Liver (tissue), 8 donors: ENCODE measurements at regions not wholly inside any gene's neighbourhood (a gene's known extent, or its start where the extent isn't known, plus 50 kb on each side); places are given as distances from the start of the nearest gene placed in this dataset.

ENCODE experiments used
- DNase-seq: peaks from one replicate; pipeline ENCODE4 v3.0.0-alpha.2; 2017; ENCODE audit warnings: low spot score
- H3K27ac ChIP-seq, 2 donors: one replicate each; pipeline ENCODE4 v1.7.0; 2013; ENCODE audit warnings: inconsistent platforms in 2 of 2, low read length in 2 of 2, control low read depth in 1 of 2, low read depth in 1 of 2, mild to moderate bottlenecking in 1 of 2
- H3K27me3 ChIP-seq, 4 donors: one replicate each; pipeline versions ENCODE4 v1.6.1 to v1.7.0; 2013; ENCODE audit warnings: low read length in 3 of 4, inconsistent platforms in 1 of 4, mild to moderate bottlenecking in 1 of 4, moderate library complexity in 1 of 4; ENCODE audit not compliant: control insufficient read depth in 4 of 4, insufficient read depth in 4 of 4
- H3K36me3 ChIP-seq, 4 donors: one replicate each; pipeline versions ENCODE4 v1.6.1 to v1.7.0; 2013; ENCODE audit warnings: low read length in 3 of 4, mild to moderate bottlenecking in 3 of 4, low read depth in 1 of 4, moderate library complexity in 1 of 4; ENCODE audit not compliant: control insufficient read depth in 4 of 4, insufficient read depth in 3 of 4
- H3K4me1 ChIP-seq, 4 donors: one replicate each; pipeline versions ENCODE4 v1.6.1 to v1.7.0; 2013; ENCODE audit warnings: low read length in 3 of 4, mild to moderate bottlenecking in 3 of 4, moderate library complexity in 1 of 4; ENCODE audit not compliant: control insufficient read depth in 4 of 4, insufficient read depth in 4 of 4
- H3K4me3 ChIP-seq, 3 donors: one replicate each; pipeline versions ENCODE4 v1.6.1 to v1.7.0; 2013; ENCODE audit warnings: low read length in 3 of 3, control low read depth in 1 of 3, low read depth in 1 of 3, mild to moderate bottlenecking in 1 of 3
- H3K9ac ChIP-seq, 2 donors: one replicate each; pipeline ENCODE4 v1.7.0; 2013; ENCODE audit warnings: low read length in 2 of 2, mild to moderate bottlenecking in 2 of 2, moderate library complexity in 2 of 2, control low read depth in 1 of 2, low read depth in 1 of 2
- H3K9me3 ChIP-seq, 4 donors: one replicate each; pipeline versions ENCODE4 v1.6.1 to v1.7.0; 2013; ENCODE audit warnings: low read length in 3 of 4; ENCODE audit not compliant: control insufficient read depth in 4 of 4
- EGR1 ChIP-seq, 2 donors: IDR thresholded peaks; 2 replicates each; pipeline ENCODE4 v1.6.1; 2016 to 2018; ENCODE audit warnings: antibody characterized with exemption in 2 of 2, low read depth in 2 of 2
- FOXA1 ChIP-seq: IDR thresholded peaks from 2 replicates; pipeline ENCODE4 v1.6.1; 2016; ENCODE audit warnings: antibody characterized with exemption
- FOXA2 ChIP-seq: IDR thresholded peaks from 2 replicates; pipeline ENCODE4 v1.6.1; 2016; ENCODE audit warnings: antibody characterized with exemption
- GABPA ChIP-seq, 2 donors: IDR thresholded peaks in 1 of 2; conservative IDR thresholded peaks in 1 of 2; 2 replicates each; pipeline ENCODE4 v1.6.1; 2016; ENCODE audit warnings: antibody characterized with exemption in 2 of 2, mild to moderate bottlenecking in 1 of 2, moderate library complexity in 1 of 2
- HNF4A ChIP-seq, 2 donors: conservative IDR thresholded peaks; 2 replicates each; pipeline ENCODE4 v1.6.1; 2016; ENCODE audit warnings: antibody characterized with exemption in 2 of 2, mild to moderate bottlenecking in 2 of 2
- HNF4G ChIP-seq: IDR thresholded peaks from 2 replicates; pipeline ENCODE4 v1.6.1; 2016; ENCODE audit warnings: antibody characterized with exemption
- JUND ChIP-seq, 2 donors: IDR thresholded peaks; 2 replicates each; pipeline ENCODE4 v1.6.1; 2016; ENCODE audit warnings: antibody characterized with exemption in 2 of 2
- NR2F2 ChIP-seq: IDR thresholded peaks from 2 replicates; pipeline ENCODE4 v1.6.1; 2016; ENCODE audit warnings: antibody characterized with exemption
- RAD21 ChIP-seq, 2 donors: IDR thresholded peaks; 2 replicates each; pipeline ENCODE4 v1.6.1; 2016; ENCODE audit warnings: antibody characterized with exemption in 2 of 2, mild to moderate bottlenecking in 2 of 2
- RXRA ChIP-seq, 2 donors: IDR thresholded peaks; 2 replicates each; pipeline ENCODE4 v1.6.1; 2017 to 2018; ENCODE audit warnings: antibody characterized with exemption in 2 of 2, mild to moderate bottlenecking in 1 of 2
- SP1 ChIP-seq: IDR thresholded peaks from 2 replicates; pipeline ENCODE4 v1.6.1; 2018; ENCODE audit warnings: antibody characterized with exemption, mild to moderate bottlenecking
- TAF1 ChIP-seq: conservative IDR thresholded peaks from 2 replicates; pipeline ENCODE4 v1.6.1; 2016; ENCODE audit warnings: antibody characterized with exemption, mild to moderate bottlenecking
- YY1 ChIP-seq: IDR thresholded peaks from 2 replicates; pipeline ENCODE4 v1.6.1; 2016; ENCODE audit warnings: antibody characterized with exemption, mild to moderate bottlenecking
- WGBS: extraction: QIAGEN DNeasy Blood & Tissue Kit; methylation state at CpG from one replicate; pipeline ENCODE4 v1.1.7; 2013; 5-methylcytosine and 5-hydroxymethylcytosine counted together
- TF ChIP-seq, protein P1 (sequence below): IDR thresholded peaks from 2 replicates; pipeline ENCODE4 v1.6.1; 2016; ENCODE audit warnings: antibody characterized with exemption
- TF ChIP-seq, protein P2 (sequence below): IDR thresholded peaks from 2 replicates; pipeline ENCODE4 v1.6.1; 2016; ENCODE audit warnings: antibody characterized with exemption
- TF ChIP-seq, protein P3 (sequence below): IDR thresholded peaks from 2 replicates; pipeline ENCODE4 v1.6.1; 2016; ENCODE audit warnings: antibody characterized with exemption
- TF ChIP-seq, protein P4 (sequence below): fragments of 150-350 bp; IDR thresholded peaks from 2 replicates; pipeline ENCODE4 v1.5.1; 2017; ENCODE audit warnings: improper control_type of control experiment, low read depth, low read length; ENCODE audit not compliant: missing input control
- TF ChIP-seq, protein P5 (sequence below): IDR thresholded peaks from 2 replicates; pipeline ENCODE4 v1.6.1; 2016; ENCODE audit warnings: antibody characterized with exemption, mild to moderate bottlenecking
- donor health status: healthy.
- donor health status: healthy.
- donor health status: healthy.
- donor health status: healthy.
- donor health status: healthy.

DNA sequence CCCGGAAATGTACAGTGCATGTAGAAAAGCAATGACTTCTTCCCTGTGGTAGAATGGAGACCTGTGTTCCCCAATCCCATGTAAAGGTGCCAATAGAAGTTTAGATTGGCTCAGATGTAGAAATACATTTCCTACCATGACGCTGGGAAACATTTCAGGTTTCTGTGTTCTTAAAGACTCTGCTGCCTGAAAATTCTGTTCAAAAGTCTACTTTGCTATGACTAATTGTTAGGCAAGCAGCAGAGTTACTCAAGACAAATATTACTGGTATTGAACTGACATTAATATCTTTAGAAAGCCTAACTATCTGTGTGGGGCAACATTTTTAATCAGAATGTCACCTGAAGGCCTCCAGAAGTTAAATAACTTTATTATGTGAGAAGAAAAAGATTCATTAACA lies 75.5 kb upstream of the ELL2 start:
- Histone ChIP-seq H3K27me3 (no peaks in the 10 kb centered on the region), H3K9me3 (no peaks in the 10 kb centered on the region), H3K36me3 (no peaks in the 10 kb centered on the region), H3K27ac (no peak overlapping the region), H3K9ac (no peak overlapping the region), H3K4me3 (no peak overlapping the region), H3K4me1 (peaks cover 0 to 4% (median 0%) of the 10 kb centered on the region in 4 donors)
- DNase-seq, result no peak
- 61% methylated on average over 2 of the region's 2 CpGs for WGBS
- TF ChIP-seq, protein P1, sequence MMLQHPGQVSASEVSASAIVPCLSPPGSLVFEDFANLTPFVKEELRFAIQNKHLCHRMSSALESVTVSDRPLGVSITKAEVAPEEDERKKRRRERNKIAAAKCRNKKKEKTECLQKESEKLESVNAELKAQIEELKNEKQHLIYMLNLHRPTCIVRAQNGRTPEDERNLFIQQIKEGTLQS, result no peak
- TF ChIP-seq FOXA1 (no peak), HNF4A (conservative IDR thresholded peaks at IDR 0.05) (peak in 1 of 2 donors; percentile 52), JUND (IDR thresholded peaks at IDR 0.05) (peak in 1 of 2 donors; percentile 66), FOXA2 (no peak), NR2F2 (no peak), EGR1 (IDR thresholded peaks at IDR 0.05; ENCODE audit: low read depth in 2 of 2) (no peak), SP1 (no peak), GABPA (IDR thresholded peaks at IDR 0.05 in 1 of 2, conservative IDR thresholded peaks at IDR 0.05 in 1 of 2) (no peak), YY1 (peak; percentile 11), HNF4G (no peak), RXRA (IDR thresholded peaks at IDR 0.05) (no peak), RAD21 (IDR thresholded peaks at IDR 0.05) (peak in 1 of 2 donors; percentile 15), TAF1 (no peak)
- TF ChIP-seq, protein P2, sequence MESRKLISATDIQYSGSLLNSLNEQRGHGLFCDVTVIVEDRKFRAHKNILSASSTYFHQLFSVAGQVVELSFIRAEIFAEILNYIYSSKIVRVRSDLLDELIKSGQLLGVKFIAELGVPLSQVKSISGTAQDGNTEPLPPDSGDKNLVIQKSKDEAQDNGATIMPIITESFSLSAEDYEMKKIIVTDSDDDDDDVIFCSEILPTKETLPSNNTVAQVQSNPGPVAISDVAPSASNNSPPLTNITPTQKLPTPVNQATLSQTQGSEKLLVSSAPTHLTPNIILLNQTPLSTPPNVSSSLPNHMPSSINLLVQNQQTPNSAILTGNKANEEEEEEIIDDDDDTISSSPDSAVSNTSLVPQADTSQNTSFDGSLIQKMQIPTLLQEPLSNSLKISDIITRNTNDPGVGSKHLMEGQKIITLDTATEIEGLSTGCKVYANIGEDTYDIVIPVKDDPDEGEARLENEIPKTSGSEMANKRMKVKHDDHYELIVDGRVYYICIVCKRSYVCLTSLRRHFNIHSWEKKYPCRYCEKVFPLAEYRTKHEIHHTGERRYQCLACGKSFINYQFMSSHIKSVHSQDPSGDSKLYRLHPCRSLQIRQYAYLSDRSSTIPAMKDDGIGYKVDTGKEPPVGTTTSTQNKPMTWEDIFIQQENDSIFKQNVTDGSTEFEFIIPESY, result no peak
- TF ChIP-seq, protein P3, sequence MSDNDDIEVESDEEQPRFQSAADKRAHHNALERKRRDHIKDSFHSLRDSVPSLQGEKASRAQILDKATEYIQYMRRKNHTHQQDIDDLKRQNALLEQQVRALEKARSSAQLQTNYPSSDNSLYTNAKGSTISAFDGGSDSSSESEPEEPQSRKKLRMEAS, result no peak
- TF ChIP-seq, protein P4, sequence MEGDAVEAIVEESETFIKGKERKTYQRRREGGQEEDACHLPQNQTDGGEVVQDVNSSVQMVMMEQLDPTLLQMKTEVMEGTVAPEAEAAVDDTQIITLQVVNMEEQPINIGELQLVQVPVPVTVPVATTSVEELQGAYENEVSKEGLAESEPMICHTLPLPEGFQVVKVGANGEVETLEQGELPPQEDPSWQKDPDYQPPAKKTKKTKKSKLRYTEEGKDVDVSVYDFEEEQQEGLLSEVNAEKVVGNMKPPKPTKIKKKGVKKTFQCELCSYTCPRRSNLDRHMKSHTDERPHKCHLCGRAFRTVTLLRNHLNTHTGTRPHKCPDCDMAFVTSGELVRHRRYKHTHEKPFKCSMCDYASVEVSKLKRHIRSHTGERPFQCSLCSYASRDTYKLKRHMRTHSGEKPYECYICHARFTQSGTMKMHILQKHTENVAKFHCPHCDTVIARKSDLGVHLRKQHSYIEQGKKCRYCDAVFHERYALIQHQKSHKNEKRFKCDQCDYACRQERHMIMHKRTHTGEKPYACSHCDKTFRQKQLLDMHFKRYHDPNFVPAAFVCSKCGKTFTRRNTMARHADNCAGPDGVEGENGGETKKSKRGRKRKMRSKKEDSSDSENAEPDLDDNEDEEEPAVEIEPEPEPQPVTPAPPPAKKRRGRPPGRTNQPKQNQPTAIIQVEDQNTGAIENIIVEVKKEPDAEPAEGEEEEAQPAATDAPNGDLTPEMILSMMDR, result no peak
- TF ChIP-seq, protein P5, sequence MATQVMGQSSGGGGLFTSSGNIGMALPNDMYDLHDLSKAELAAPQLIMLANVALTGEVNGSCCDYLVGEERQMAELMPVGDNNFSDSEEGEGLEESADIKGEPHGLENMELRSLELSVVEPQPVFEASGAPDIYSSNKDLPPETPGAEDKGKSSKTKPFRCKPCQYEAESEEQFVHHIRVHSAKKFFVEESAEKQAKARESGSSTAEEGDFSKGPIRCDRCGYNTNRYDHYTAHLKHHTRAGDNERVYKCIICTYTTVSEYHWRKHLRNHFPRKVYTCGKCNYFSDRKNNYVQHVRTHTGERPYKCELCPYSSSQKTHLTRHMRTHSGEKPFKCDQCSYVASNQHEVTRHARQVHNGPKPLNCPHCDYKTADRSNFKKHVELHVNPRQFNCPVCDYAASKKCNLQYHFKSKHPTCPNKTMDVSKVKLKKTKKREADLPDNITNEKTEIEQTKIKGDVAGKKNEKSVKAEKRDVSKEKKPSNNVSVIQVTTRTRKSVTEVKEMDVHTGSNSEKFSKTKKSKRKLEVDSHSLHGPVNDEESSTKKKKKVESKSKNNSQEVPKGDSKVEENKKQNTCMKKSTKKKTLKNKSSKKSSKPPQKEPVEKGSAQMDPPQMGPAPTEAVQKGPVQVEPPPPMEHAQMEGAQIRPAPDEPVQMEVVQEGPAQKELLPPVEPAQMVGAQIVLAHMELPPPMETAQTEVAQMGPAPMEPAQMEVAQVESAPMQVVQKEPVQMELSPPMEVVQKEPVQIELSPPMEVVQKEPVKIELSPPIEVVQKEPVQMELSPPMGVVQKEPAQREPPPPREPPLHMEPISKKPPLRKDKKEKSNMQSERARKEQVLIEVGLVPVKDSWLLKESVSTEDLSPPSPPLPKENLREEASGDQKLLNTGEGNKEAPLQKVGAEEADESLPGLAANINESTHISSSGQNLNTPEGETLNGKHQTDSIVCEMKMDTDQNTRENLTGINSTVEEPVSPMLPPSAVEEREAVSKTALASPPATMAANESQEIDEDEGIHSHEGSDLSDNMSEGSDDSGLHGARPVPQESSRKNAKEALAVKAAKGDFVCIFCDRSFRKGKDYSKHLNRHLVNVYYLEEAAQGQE, result no peak
